Liver (tissue), 8 donors: ENCODE measurements at regions not wholly inside any gene's neighbourhood (a gene's known extent, or its start where the extent isn't known, plus 50 kb on each side); places are given as distances from the start of the nearest gene placed in this dataset.

ENCODE experiments used
- DNase-seq: peaks from one replicate; pipeline ENCODE4 v3.0.0-alpha.2; 2017; ENCODE audit warnings: low spot score
- H3K27ac ChIP-seq, 2 donors: one replicate each; pipeline ENCODE4 v1.7.0; 2013; ENCODE audit warnings: inconsistent platforms in 2 of 2, low read length in 2 of 2, control low read depth in 1 of 2, low read depth in 1 of 2, mild to moderate bottlenecking in 1 of 2
- H3K27me3 ChIP-seq, 4 donors: one replicate each; pipeline versions ENCODE4 v1.6.1 to v1.7.0; 2013; ENCODE audit warnings: low read length in 3 of 4, inconsistent platforms in 1 of 4, mild to moderate bottlenecking in 1 of 4, moderate library complexity in 1 of 4; ENCODE audit not compliant: control insufficient read depth in 4 of 4, insufficient read depth in 4 of 4
- H3K36me3 ChIP-seq, 4 donors: one replicate each; pipeline versions ENCODE4 v1.6.1 to v1.7.0; 2013; ENCODE audit warnings: low read length in 3 of 4, mild to moderate bottlenecking in 3 of 4, low read depth in 1 of 4, moderate library complexity in 1 of 4; ENCODE audit not compliant: control insufficient read depth in 4 of 4, insufficient read depth in 3 of 4
- H3K4me1 ChIP-seq, 4 donors: one replicate each; pipeline versions ENCODE4 v1.6.1 to v1.7.0; 2013; ENCODE audit warnings: low read length in 3 of 4, mild to moderate bottlenecking in 3 of 4, moderate library complexity in 1 of 4; ENCODE audit not compliant: control insufficient read depth in 4 of 4, insufficient read depth in 4 of 4
- H3K4me3 ChIP-seq, 3 donors: one replicate each; pipeline versions ENCODE4 v1.6.1 to v1.7.0; 2013; ENCODE audit warnings: low read length in 3 of 3, control low read depth in 1 of 3, low read depth in 1 of 3, mild to moderate bottlenecking in 1 of 3
- H3K9ac ChIP-seq, 2 donors: one replicate each; pipeline ENCODE4 v1.7.0; 2013; ENCODE audit warnings: low read length in 2 of 2, mild to moderate bottlenecking in 2 of 2, moderate library complexity in 2 of 2, control low read depth in 1 of 2, low read depth in 1 of 2
- H3K9me3 ChIP-seq, 4 donors: one replicate each; pipeline versions ENCODE4 v1.6.1 to v1.7.0; 2013; ENCODE audit warnings: low read length in 3 of 4; ENCODE audit not compliant: control insufficient read depth in 4 of 4
- ATF3 ChIP-seq: IDR thresholded peaks from 2 replicates; pipeline ENCODE4 v1.6.1; 2016; ENCODE audit warnings: antibody characterized with exemption
- CTCF ChIP-seq: fragments of 150-350 bp; IDR thresholded peaks from 2 replicates; pipeline ENCODE4 v1.5.1; 2017; ENCODE audit warnings: improper control_type of control experiment, low read depth, low read length; ENCODE audit not compliant: missing input control
- EGR1 ChIP-seq, 2 donors: IDR thresholded peaks; 2 replicates each; pipeline ENCODE4 v1.6.1; 2016 to 2018; ENCODE audit warnings: antibody characterized with exemption in 2 of 2, low read depth in 2 of 2
- FOXA1 ChIP-seq: IDR thresholded peaks from 2 replicates; pipeline ENCODE4 v1.6.1; 2016; ENCODE audit warnings: antibody characterized with exemption
- FOXA2 ChIP-seq: IDR thresholded peaks from 2 replicates; pipeline ENCODE4 v1.6.1; 2016; ENCODE audit warnings: antibody characterized with exemption
- GABPA ChIP-seq, 2 donors: IDR thresholded peaks in 1 of 2; conservative IDR thresholded peaks in 1 of 2; 2 replicates each; pipeline ENCODE4 v1.6.1; 2016; ENCODE audit warnings: antibody characterized with exemption in 2 of 2, mild to moderate bottlenecking in 1 of 2, moderate library complexity in 1 of 2
- HNF4G ChIP-seq: IDR thresholded peaks from 2 replicates; pipeline ENCODE4 v1.6.1; 2016; ENCODE audit warnings: antibody characterized with exemption
- NR2F2 ChIP-seq: IDR thresholded peaks from 2 replicates; pipeline ENCODE4 v1.6.1; 2016; ENCODE audit warnings: antibody characterized with exemption
- REST ChIP-seq: IDR thresholded peaks from 2 replicates; pipeline ENCODE4 v1.6.1; 2016; ENCODE audit warnings: antibody characterized with exemption, mild to moderate bottlenecking
- RXRA ChIP-seq, 2 donors: IDR thresholded peaks; 2 replicates each; pipeline ENCODE4 v1.6.1; 2017 to 2018; ENCODE audit warnings: antibody characterized with exemption in 2 of 2, mild to moderate bottlenecking in 1 of 2
- SP1 ChIP-seq: IDR thresholded peaks from 2 replicates; pipeline ENCODE4 v1.6.1; 2018; ENCODE audit warnings: antibody characterized with exemption, mild to moderate bottlenecking
- TAF1 ChIP-seq: conservative IDR thresholded peaks from 2 replicates; pipeline ENCODE4 v1.6.1; 2016; ENCODE audit warnings: antibody characterized with exemption, mild to moderate bottlenecking
- YY1 ChIP-seq: IDR thresholded peaks from 2 replicates; pipeline ENCODE4 v1.6.1; 2016; ENCODE audit warnings: antibody characterized with exemption, mild to moderate bottlenecking
- WGBS: extraction: QIAGEN DNeasy Blood & Tissue Kit; methylation state at CpG from one replicate; pipeline ENCODE4 v1.1.7; 2013; 5-methylcytosine and 5-hydroxymethylcytosine counted together
- TF ChIP-seq, protein P1 (sequence below): IDR thresholded peaks from 2 replicates; pipeline ENCODE4 v1.6.1; 2016; ENCODE audit warnings: antibody characterized with exemption
- donor health status: healthy.
- donor health status: healthy.
- donor health status: healthy.
- donor health status: healthy.
- donor health status: healthy.

DNA sequence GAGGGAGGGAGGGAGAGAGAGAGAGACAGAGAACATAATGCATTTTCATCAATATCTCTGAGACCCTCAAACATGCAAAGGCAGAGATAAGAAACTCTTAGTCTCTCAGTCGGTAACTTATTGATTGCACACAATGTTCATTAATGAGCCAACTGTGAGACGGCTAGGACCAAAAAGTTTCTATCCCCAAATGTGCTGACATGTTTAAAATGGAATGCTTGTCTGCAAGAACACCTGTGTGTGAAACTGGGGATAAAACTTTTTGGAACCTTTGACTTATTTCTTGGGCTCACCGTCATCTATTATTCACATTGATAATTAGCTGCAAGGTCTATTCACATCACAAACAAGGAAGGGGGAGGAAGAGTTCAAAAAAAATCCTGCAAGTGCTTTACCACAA, 477.9 kb downstream of the STIM2 start:
- Histone ChIP-seq H3K36me3 (no peaks in the 10 kb centered on the region), H3K4me3 (no peak overlapping the region), H3K9me3 (peaks cover 0 to 3% (median under 1%) of the 10 kb centered on the region in 4 donors), H3K4me1 (no peaks in the 10 kb centered on the region), H3K27me3 (no peaks in the 10 kb centered on the region), H3K9ac (no peak overlapping the region), H3K27ac (no peak overlapping the region)
- no peak for DNase-seq
- TF ChIP-seq FOXA2 (no peak), YY1 (no peak), RXRA (IDR thresholded peaks at IDR 0.05) (no peak), ATF3 (no peak), FOXA1 (no peak), NR2F2 (no peak), GABPA (IDR thresholded peaks at IDR 0.05 in 1 of 2, conservative IDR thresholded peaks at IDR 0.05 in 1 of 2) (no peak)
- TF ChIP-seq, protein P1, sequence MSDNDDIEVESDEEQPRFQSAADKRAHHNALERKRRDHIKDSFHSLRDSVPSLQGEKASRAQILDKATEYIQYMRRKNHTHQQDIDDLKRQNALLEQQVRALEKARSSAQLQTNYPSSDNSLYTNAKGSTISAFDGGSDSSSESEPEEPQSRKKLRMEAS, result no peak
- 55% methylated on average over 3 of the region's 3 CpGs for WGBS

- no peaks in the 10 kb centered on the region for H3K36me3 ChIP-seq
- no peaks in the 10 kb centered on the region for H3K9me3 ChIP-seq
- no peak overlapping the region for H3K27ac ChIP-seq
- no peaks in the 10 kb centered on the region for H3K4me1 ChIP-seq
- no peak for DNase-seq
- no peak for TF ChIP-seq RXRA (IDR thresholded peaks at IDR 0.05)
- no peak for TF ChIP-seq EGR1 (IDR thresholded peaks at IDR 0.05; ENCODE audit: low read depth in 2 of 2)
- TF ChIP-seq HNF4G, result no peak
- TF ChIP-seq YY1, result no peak
- no peak for TF ChIP-seq SP1
- TF ChIP-seq REST, result no peak
- TF ChIP-seq TAF1, result no peak
- no peak for TF ChIP-seq ATF3
- no peak overlapping the region for H3K9ac ChIP-seq
- 64% methylated on average over 3 of the region's 3 CpGs for WGBS
- peaks cover 0 to 10% (median 0%) of the 10 kb centered on the region in 4 donors for H3K27me3 ChIP-seq
- H3K4me3 ChIP-seq, result no peak overlapping the region
Observed at GRCh38 chr4:27343411-27343810, 482.8 kb downstream of the STIM2 start.

DNA sequence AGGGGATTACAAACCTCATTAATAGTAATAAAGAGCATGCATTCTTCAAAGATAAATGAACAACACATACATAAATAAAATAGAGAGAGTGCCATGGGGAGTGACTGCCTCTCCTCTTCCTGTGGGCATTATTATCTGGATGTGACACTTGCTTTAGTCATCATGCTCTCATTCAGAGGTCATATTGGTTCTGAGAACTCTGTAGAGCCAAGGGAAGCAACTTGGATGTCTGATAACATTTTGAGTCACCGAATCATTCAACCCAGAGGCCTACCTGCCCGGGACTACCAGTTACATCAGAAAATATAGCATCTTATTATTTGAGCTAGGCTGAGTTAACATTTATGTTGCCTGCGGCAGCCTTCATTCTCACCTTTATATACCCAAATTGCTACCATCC, 489.5 kb downstream of the STIM2 start:
- Histone ChIP-seq H3K4me1 (no peaks in the 10 kb centered on the region), H3K9ac (no peak overlapping the region), H3K4me3 (no peak overlapping the region), H3K27ac (no peak overlapping the region), H3K9me3 (peaks cover 0 to 1% (median 0%) of the 10 kb centered on the region in 4 donors), H3K27me3 (peaks cover 0 to 16% (median 0%) of the 10 kb centered on the region in 4 donors), H3K36me3 (no peaks in the 10 kb centered on the region)
- 73% methylated on average over 3 of the region's 3 CpGs for WGBS
- no peak for DNase-seq
- TF ChIP-seq CTCF, result no peak
